ENCODE measurements at regions not wholly inside any gene's neighbourhood (a gene's known extent, or its start where the extent isn't known, plus 50 kb on each side); places are given as distances from the start of the nearest gene placed in this dataset.

DNA sequence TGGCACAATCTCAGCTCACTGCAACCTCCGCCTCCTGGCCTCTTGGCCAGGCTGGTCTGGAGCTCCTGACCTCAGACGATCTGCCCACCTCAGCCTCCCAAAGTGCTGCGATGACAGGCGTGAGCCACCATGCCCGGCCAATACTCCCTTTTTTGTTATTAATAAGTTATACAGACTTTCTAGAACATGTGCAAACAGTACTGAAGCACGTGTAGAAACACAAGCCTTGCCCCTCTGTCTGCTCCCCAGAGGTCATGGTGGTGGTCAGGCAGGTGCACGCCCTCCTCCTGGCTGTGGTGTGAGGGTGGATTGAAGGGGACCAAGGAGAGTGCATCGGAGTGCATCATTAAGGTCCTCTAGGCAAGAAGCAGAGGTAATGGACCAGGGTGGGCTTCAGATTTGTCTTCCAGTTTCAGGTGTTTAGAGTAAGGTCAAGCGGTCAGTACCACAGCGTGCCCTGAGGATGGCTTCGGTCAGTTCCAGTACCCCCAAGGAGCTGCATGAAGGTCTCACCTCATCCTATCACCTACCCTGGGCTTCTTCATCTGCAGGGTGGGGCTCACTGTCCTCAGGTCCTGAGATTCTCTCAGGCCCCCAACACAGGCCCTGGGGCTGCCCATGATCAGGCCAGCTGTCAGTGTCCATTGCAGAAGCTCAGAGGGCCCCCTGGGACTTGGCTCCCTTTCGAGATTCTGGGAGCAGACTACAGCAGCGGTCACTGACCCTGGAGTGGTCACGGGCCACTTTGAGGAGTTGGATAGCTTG is 124.3 kb downstream of the GLI2 start:
- Histone ChIP-seq H3K4me1 (ENCODE audit: control insufficient read depth, insufficient read depth, low read length) (peaks cover 30% of the 10 kb centered on the region), H3K9me3 (ENCODE audit: control insufficient read depth in 2 of 2, low read length in 2 of 2) (no peaks in the 10 kb centered on the region), H3K27me3 (ENCODE audit: control insufficient read depth in 1 of 2, insufficient read depth in 2 of 2, low read length in 2 of 2) (no peaks in the 10 kb centered on the region), H3K36me3 (ENCODE audit: control insufficient read depth in 2 of 2, insufficient read depth in 2 of 2, low read length in 2 of 2) (no peaks in the 10 kb centered on the region), H3K9ac (ENCODE audit: low read length in 2 of 2) (no peak overlapping the region), H3K27ac (ENCODE audit: low read length) (no peak overlapping the region), H3K4me3 (ENCODE audit: low read length in 2 of 2) (no peak overlapping the region)

DNA sequence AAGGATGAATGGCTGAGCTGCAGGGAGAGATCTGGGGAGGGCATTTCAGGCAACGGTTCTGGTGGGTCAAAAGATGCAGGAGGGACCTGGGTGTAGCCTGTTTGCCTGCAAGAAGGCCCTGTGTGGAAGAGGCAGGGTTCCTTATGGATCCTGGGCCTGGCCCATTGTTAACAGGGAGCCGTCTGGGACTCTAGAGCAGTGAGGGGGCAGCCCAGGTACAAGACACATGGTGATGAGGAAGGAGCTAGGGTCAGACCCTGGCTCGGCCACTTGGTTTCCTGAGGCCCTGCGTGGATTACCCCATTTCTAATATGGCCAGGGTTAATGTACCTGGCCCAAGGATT is 124.9 kb downstream of the GLI2 start:
- no peak overlapping the region for H3K27ac ChIP-seq (ENCODE audit: low read length)
- H3K4me3 ChIP-seq (ENCODE audit: low read length in 2 of 2): no peak overlapping the region
- H3K36me3 ChIP-seq (ENCODE audit: control insufficient read depth in 2 of 2, insufficient read depth in 2 of 2, low read length in 2 of 2): no peaks in the 10 kb centered on the region
- no peaks in the 10 kb centered on the region for H3K9me3 ChIP-seq (ENCODE audit: control insufficient read depth in 2 of 2, low read length in 2 of 2)
- no peak overlapping the region for H3K9ac ChIP-seq (ENCODE audit: low read length in 2 of 2)
- H3K27me3 ChIP-seq (ENCODE audit: control insufficient read depth in 1 of 2, insufficient read depth in 2 of 2, low read length in 2 of 2): no peaks in the 10 kb centered on the region
- peaks cover 34% of the 10 kb centered on the region for H3K4me1 ChIP-seq (ENCODE audit: control insufficient read depth, insufficient read depth, low read length)

DNA sequence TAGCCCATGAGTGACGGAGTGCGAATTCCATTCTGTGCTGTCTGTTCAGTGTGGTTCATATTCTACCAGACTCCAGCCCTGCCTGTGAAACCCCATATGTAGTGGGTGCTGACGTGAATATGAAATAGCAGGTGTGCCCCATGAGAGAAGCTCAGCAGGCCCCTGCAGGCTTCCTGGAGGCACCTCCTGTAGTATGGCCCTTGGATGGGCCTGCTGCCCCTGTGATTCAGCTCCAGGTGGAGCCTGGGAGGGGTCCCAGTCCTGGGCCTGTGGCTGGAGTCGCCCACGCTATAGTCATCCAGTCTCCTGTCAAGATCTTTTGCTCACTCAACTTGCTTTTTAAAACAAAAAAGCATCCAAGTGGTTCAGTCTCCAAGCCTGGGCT is 125.5 kb downstream of the GLI2 start:
- Histone ChIP-seq H3K4me3 (ENCODE audit: low read length in 2 of 2) (no peak overlapping the region), H3K27me3 (ENCODE audit: control insufficient read depth in 1 of 2, insufficient read depth in 2 of 2, low read length in 2 of 2) (no peaks in the 10 kb centered on the region), H3K36me3 (ENCODE audit: control insufficient read depth in 2 of 2, insufficient read depth in 2 of 2, low read length in 2 of 2) (no peaks in the 10 kb centered on the region), H3K9ac (ENCODE audit: low read length in 2 of 2) (no peak overlapping the region), H3K27ac (ENCODE audit: low read length) (no peak overlapping the region), H3K9me3 (ENCODE audit: control insufficient read depth in 2 of 2, low read length in 2 of 2) (no peaks in the 10 kb centered on the region), H3K4me1 (ENCODE audit: control insufficient read depth, insufficient read depth, low read length) (peaks cover 34% of the 10 kb centered on the region)

DNA sequence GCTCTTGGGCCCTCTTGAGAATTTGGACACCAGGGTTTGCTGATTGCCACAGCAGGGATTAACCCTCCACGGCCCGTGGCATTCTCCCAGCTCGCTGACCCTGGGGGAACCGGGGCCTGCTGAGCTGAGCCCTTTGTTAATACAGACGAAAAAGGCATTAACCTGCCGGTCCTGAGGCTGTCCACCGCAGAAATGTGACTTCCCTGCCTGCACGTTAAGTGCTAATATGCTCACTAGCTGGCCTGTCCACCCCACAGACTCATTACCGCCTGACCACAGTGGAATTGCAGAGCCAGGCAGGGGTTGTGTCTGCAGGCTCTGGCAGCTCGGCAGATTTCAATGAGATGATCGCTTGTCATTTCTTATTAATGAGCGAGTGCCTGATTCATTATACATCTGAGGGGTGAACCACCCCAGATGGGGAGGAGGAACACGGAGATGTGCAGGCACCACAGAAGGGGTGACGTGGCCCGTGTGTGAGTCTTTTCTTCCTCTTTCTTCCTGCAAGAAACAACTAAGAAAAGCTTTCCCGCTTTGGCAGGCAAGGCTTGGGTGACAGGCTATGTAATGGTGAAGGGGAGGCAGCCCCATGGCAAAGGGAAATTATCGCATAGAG is 126.0 kb downstream of the GLI2 start:
- peaks cover 32% of the 10 kb centered on the region for H3K4me1 ChIP-seq (ENCODE audit: control insufficient read depth, insufficient read depth, low read length)
- H3K27me3 ChIP-seq (ENCODE audit: control insufficient read depth in 1 of 2, insufficient read depth in 2 of 2, low read length in 2 of 2): no peaks in the 10 kb centered on the region
- no peak overlapping the region for H3K4me3 ChIP-seq (ENCODE audit: low read length in 2 of 2)
- no peak overlapping the region for H3K27ac ChIP-seq (ENCODE audit: low read length)
- no peak overlapping the region for H3K9ac ChIP-seq (ENCODE audit: low read length in 2 of 2)
- H3K36me3 ChIP-seq (ENCODE audit: control insufficient read depth in 2 of 2, insufficient read depth in 2 of 2, low read length in 2 of 2): no peaks in the 10 kb centered on the region
- no peaks in the 10 kb centered on the region for H3K9me3 ChIP-seq (ENCODE audit: control insufficient read depth in 2 of 2, low read length in 2 of 2)

DNA sequence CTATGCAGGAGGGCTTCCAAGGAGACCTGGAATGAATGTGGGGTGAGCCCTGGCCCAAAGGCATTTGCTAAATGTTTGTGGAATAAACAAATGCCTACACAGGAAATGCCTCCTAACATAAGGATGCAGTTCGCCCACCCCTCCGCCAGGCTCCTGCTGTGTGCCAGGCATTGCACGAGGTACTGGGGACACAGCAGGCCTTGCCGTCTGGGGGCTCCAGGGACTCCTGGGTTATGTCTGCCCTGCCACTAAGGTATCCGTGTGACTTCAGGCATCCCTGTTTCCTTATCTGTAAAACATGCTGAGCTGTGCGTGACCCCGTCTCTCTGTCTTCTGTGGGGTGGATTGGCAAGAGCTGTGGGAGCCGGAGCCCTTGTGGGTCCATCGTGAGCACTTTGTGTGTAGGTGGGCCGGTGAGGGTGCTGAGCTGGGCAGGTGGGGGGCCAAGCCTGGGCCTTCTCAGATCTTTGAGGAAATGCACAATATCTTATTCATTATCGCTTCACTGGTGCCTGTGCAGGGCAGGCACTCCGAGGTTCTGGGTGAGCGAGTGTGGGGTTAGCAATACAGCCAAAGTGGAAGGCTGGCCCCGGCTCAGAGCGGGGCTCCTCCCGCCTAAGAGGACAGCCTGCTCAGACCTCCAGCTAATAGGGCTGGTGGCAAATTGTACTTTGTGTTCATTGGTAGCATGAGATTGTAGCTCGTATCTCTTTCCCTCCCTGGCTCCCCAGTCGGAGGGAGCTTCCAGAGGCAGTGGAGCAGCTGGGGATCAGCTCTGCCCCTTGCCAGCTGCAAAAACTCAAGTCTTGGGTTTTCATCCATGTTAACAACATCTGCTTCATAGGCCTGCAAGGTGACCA is 126.8 kb downstream of the GLI2 start:
- H3K27ac ChIP-seq (ENCODE audit: low read length): no peak overlapping the region

DNA sequence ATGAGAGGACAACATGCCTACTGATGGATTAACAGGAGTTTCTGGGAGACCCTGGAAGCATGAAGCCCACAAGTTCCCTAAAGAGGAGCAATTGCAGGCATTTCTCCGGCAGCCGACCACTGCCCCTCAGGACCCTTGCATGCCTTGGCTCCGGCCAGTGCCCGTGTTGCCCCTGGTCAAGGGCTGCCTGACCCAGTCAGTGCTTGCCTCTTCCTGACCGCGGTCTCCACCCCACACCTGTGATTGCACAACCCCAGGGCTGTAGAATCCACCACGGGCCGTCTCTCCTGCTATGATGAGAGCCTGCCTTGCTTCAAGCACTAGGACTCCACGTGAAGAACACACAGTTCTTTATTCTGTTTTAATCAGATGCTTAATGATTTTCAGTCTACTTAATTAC is 127.5 kb downstream of the GLI2 start:
- H3K36me3 ChIP-seq (ENCODE audit: control insufficient read depth in 2 of 2, insufficient read depth in 2 of 2, low read length in 2 of 2): no peaks in the 10 kb centered on the region
- H3K9me3 ChIP-seq (ENCODE audit: control insufficient read depth in 2 of 2, low read length in 2 of 2): no peaks in the 10 kb centered on the region
- H3K9ac ChIP-seq (ENCODE audit: low read length in 2 of 2): no peak overlapping the region
- no peak overlapping the region for H3K27ac ChIP-seq (ENCODE audit: low read length)
- H3K4me1 ChIP-seq (ENCODE audit: control insufficient read depth, insufficient read depth, low read length): peaks cover 44% of the 10 kb centered on the region
- H3K27me3 ChIP-seq (ENCODE audit: control insufficient read depth in 1 of 2, insufficient read depth in 2 of 2, low read length in 2 of 2): no peaks in the 10 kb centered on the region
- no peak overlapping the region for H3K4me3 ChIP-seq (ENCODE audit: low read length in 2 of 2)

More for the DNA sequence above, 126.8 kb downstream of the GLI2 start:
- H3K9ac ChIP-seq (ENCODE audit: low read length in 2 of 2): no peak overlapping the region
- H3K9me3 ChIP-seq (ENCODE audit: control insufficient read depth in 2 of 2, low read length in 2 of 2): no peaks in the 10 kb centered on the region
- H3K36me3 ChIP-seq (ENCODE audit: control insufficient read depth in 2 of 2, insufficient read depth in 2 of 2, low read length in 2 of 2): no peaks in the 10 kb centered on the region
- no peak overlapping the region for H3K4me3 ChIP-seq (ENCODE audit: low read length in 2 of 2)
- H3K27me3 ChIP-seq (ENCODE audit: control insufficient read depth in 1 of 2, insufficient read depth in 2 of 2, low read length in 2 of 2): no peaks in the 10 kb centered on the region
- peaks cover 39% of the 10 kb centered on the region for H3K4me1 ChIP-seq (ENCODE audit: control insufficient read depth, insufficient read depth, low read length)

DNA sequence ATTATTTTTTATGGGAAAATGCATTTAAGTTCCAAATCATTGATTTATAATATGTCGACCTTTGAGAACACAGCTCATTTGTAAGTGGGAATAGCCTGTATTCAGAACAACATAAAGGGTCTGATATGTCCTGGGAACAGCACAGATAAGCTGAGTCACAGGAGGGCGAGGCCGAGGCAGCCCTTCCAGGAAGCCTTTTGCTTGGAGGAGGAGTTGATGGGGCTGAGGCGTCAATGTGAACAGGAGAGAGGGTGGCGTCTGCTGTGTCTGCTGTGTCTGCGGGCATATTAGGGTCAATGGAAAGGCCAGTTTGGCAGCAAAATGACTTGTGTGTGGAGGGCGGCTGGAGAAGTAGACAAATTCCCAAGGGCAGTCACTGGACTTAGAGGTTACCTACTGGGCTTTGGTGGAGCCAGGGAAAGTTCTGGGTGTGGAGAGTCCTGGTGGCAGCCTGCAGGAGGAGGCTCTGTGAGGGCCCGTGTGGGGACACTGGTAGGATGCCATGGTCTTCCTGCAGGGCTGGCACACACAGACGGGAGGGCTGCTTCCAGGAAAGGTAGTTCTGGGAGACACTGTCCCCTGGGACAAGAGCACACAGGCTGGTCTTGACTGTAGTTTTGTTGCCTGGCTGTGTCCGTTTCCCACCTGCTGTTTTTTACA is 128.1 kb downstream of the GLI2 start:
- Histone ChIP-seq H3K9ac (ENCODE audit: low read length in 2 of 2) (no peak overlapping the region), H3K9me3 (ENCODE audit: control insufficient read depth in 2 of 2, low read length in 2 of 2) (no peaks in the 10 kb centered on the region), H3K27me3 (ENCODE audit: control insufficient read depth in 1 of 2, insufficient read depth in 2 of 2, low read length in 2 of 2) (no peaks in the 10 kb centered on the region), H3K4me3 (ENCODE audit: low read length in 2 of 2) (no peak overlapping the region), H3K4me1 (ENCODE audit: control insufficient read depth, insufficient read depth, low read length) (peaks cover 50% of the 10 kb centered on the region), H3K36me3 (ENCODE audit: control insufficient read depth in 2 of 2, insufficient read depth in 2 of 2, low read length in 2 of 2) (no peaks in the 10 kb centered on the region), H3K27ac (ENCODE audit: low read length) (no peak overlapping the region)

DNA sequence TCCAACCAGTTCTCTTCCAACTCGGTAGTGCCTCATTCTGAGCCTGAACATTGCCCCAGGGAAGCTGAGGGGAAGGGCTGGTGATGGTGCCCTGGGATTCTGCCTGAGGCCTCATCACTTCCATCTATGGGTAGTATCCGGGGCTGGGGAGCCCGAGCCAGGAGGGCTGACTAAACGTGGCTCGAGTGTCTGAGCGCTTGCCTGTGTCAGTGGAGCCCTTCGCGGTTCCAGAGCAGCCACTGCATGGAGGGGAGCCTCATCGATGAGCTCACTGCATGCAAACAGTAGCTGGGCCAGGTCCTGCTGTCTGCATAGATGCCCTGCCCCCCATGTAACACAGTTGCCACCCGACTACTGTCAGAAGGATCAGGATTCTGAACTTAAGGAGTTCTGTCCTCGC is 129.3 kb downstream of the GLI2 start:
- Histone ChIP-seq H3K9ac (ENCODE audit: low read length in 2 of 2) (no peak overlapping the region), H3K27ac (ENCODE audit: low read length) (no peak overlapping the region), H3K27me3 (ENCODE audit: control insufficient read depth in 1 of 2, insufficient read depth in 2 of 2, low read length in 2 of 2) (no peaks in the 10 kb centered on the region), H3K4me3 (ENCODE audit: low read length in 2 of 2) (no peak overlapping the region), H3K9me3 (ENCODE audit: control insufficient read depth in 2 of 2, low read length in 2 of 2) (no peaks in the 10 kb centered on the region), H3K4me1 (ENCODE audit: control insufficient read depth, insufficient read depth, low read length) (peaks cover 57% of the 10 kb centered on the region), H3K36me3 (ENCODE audit: control insufficient read depth in 2 of 2, insufficient read depth in 2 of 2, low read length in 2 of 2) (no peaks in the 10 kb centered on the region)

DNA sequence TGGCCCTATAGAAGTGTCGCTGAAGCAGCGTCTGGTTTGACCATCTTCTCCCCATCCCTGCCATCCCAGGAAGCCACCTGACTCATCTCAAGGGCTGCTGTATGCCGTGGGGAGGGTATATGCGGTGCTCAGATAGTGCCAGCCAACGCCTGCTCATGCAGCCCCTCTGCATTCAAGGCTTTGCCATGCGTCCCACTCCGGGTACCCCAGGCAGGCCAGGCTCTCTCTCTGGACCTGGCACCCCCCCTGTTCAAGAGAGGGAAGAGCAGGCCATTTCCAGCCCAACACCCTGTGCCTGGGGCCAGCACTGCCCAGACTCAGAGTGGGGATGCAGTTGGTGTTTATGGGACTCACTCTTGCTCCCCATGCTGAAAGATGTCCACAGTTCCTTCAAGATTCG is 130.0 kb downstream of the GLI2 start:
- no peak overlapping the region for H3K9ac ChIP-seq (ENCODE audit: low read length in 2 of 2)
- H3K4me1 ChIP-seq (ENCODE audit: control insufficient read depth, insufficient read depth, low read length): peaks cover 58% of the 10 kb centered on the region
- H3K36me3 ChIP-seq (ENCODE audit: control insufficient read depth in 2 of 2, insufficient read depth in 2 of 2, low read length in 2 of 2): no peaks in the 10 kb centered on the region
- H3K9me3 ChIP-seq (ENCODE audit: control insufficient read depth in 2 of 2, low read length in 2 of 2): no peaks in the 10 kb centered on the region
- no peak overlapping the region for H3K4me3 ChIP-seq (ENCODE audit: low read length in 2 of 2)
- no peaks in the 10 kb centered on the region for H3K27me3 ChIP-seq (ENCODE audit: control insufficient read depth in 1 of 2, insufficient read depth in 2 of 2, low read length in 2 of 2)
- H3K27ac ChIP-seq (ENCODE audit: low read length): no peak overlapping the region

DNA sequence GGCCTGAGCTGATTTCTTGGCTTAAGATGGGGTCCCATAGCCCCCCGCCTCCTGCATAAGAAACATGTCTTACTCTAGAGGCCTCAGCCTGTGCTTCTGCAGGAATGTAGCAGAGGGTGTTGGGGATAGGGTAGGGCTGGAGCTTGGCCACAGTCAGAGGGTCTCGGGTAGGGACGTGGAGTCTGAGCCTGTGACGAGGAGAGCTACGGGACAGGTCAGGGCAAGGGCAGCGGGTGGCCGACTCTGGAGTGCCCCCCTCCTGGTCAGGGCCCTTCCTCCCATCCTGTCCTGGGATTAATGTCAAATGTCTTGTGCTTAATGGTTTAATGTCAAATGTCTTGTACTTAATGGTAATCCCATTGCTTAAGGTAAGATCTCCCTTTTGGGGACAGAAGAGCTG is 130.4 kb downstream of the GLI2 start:
- H3K9me3 ChIP-seq (ENCODE audit: control insufficient read depth in 2 of 2, low read length in 2 of 2): no peaks in the 10 kb centered on the region
- H3K4me1 ChIP-seq (ENCODE audit: control insufficient read depth, insufficient read depth, low read length): peaks cover 58% of the 10 kb centered on the region
- H3K36me3 ChIP-seq (ENCODE audit: control insufficient read depth in 2 of 2, insufficient read depth in 2 of 2, low read length in 2 of 2): no peaks in the 10 kb centered on the region
- no peak overlapping the region for H3K9ac ChIP-seq (ENCODE audit: low read length in 2 of 2)
- H3K27ac ChIP-seq (ENCODE audit: low read length): no peak overlapping the region
- H3K27me3 ChIP-seq (ENCODE audit: control insufficient read depth in 1 of 2, insufficient read depth in 2 of 2, low read length in 2 of 2): no peaks in the 10 kb centered on the region
- H3K4me3 ChIP-seq (ENCODE audit: low read length in 2 of 2): no peak overlapping the region
